Mesodermal cell (in vitro differentiated cells): ENCODE measurements at regions not wholly inside any gene's neighbourhood (a gene's known extent, or its start where the extent isn't known, plus 50 kb on each side); places are given as distances from the start of the nearest gene placed in this dataset.
"Not testable (repeated sequence)": the region's sequence is repeated elsewhere in the genome, so short reads cannot be mapped to it uniquely, and the experiment has no call there.

Experiments
- H3K27ac ChIP-seq: 2 replicates; pipeline ENCODE4 v1.7.0; 2013; ENCODE audit warnings: mild to moderate bottlenecking, low read depth, low read length, moderate library complexity; ENCODE audit not compliant: severe bottlenecking
- H3K36me3 ChIP-seq: 2 replicates; pipeline ENCODE4 v1.7.1; 2013; ENCODE audit warnings: mild to moderate bottlenecking, low read length, moderate library complexity; ENCODE audit not compliant: control insufficient read depth, insufficient read depth
- H3K4me1 ChIP-seq: one replicate; pipeline ENCODE4 v1.7.1; 2013; ENCODE audit warnings: mild to moderate bottlenecking, low read length; ENCODE audit not compliant: insufficient read depth, control insufficient read depth, poor library complexity, severe bottlenecking
- H3K4me3 ChIP-seq: 2 replicates; pipeline ENCODE4 v1.7.0; 2013; ENCODE audit warnings: low read length, control low read depth, mild to moderate bottlenecking; ENCODE audit not compliant: insufficient read depth, poor library complexity, severe bottlenecking; ENCODE audit errors: extremely low read depth
- H3K9me3 ChIP-seq: 2 replicates; pipeline ENCODE4 v1.7.1; 2013; ENCODE audit warnings: mild to moderate bottlenecking, low read length, moderate library complexity; ENCODE audit not compliant: control insufficient read depth
- WGBS, 2 experiments: methylation state at CpG; one replicate each; pipeline ENCODE4 v1.1.5; 2013; ENCODE audit warnings: missing lambda C conversion rate in 2 of 2; ENCODE audit not compliant: insufficient coverage in 2 of 2; 5-methylcytosine and 5-hydroxymethylcytosine counted together

- H3K4me3 ChIP-seq, result no peak overlapping the region
- H3K27ac ChIP-seq, result no peak overlapping the region
- no peaks in the 10 kb centered on the region for H3K36me3 ChIP-seq
- no peaks in the 10 kb centered on the region for H3K9me3 ChIP-seq
- H3K4me1 ChIP-seq, result no peaks in the 10 kb centered on the region
These were observed 51.4 kb upstream of the RGL1 start for GRCh38 chr1:183753464-183753891.

GRCh38 chr1:183744132-183744913 is 60.6 kb upstream of the RGL1 start:
- H3K27ac ChIP-seq, result no peak overlapping the region
- WGBS, 2 experiments, result no CpG with 5 or more reads among the region's 1 CpG
- peaks cover 8% of the 10 kb centered on the region for H3K9me3 ChIP-seq
- no peaks in the 10 kb centered on the region for H3K4me1 ChIP-seq
- H3K4me3 ChIP-seq, result no peak overlapping the region
- H3K36me3 ChIP-seq, result peaks cover 12% of the 10 kb centered on the region

- H3K9me3 ChIP-seq, result peaks cover 8% of the 10 kb centered on the region
- no peak overlapping the region for H3K4me3 ChIP-seq
- H3K36me3 ChIP-seq, result peaks cover 12% of the 10 kb centered on the region
- no peaks in the 10 kb centered on the region for H3K4me1 ChIP-seq
- WGBS, 2 experiments, result 72 to 95% methylated on average over 2 of the region's 4 CpGs
- H3K27ac ChIP-seq, result no peak overlapping the region
These were observed 62.6 kb upstream of the RGL1 start for GRCh38 chr1:183742355-183742754.

GRCh38 chr1:183739741-183740271 is 65.1 kb upstream of the RGL1 start:
- whole genome bisulfite sequencing, 2 experiments, result 82% methylated on average over 4 of the region's 6 CpGs; no CpG with 5 or more reads in 1 of the 2 experiments
- Histone ChIP-seq H3K4me3 (no peak overlapping the region), H3K9me3 (peaks cover 8% of the 10 kb centered on the region), H3K27ac (no peak overlapping the region), H3K36me3 (peaks cover 12% of the 10 kb centered on the region), H3K4me1 (peaks cover 23% of the 10 kb centered on the region)

GRCh38 chr1:183739082-183739481 is 65.8 kb upstream of the RGL1 start:
- 100% methylated on average over 1 to 2 of the region's 2 CpGs for WGBS, 2 experiments

GRCh38 chr1:183737916-183738315 is 67.0 kb upstream of the RGL1 start:
- H3K9me3 ChIP-seq, H3K27ac ChIP-seq, H3K4me3 ChIP-seq, H3K36me3 ChIP-seq: not testable (repeated sequence)
- 96 to 97% methylated on average over 3 of the region's 7 CpGs for WGBS, 2 experiments
- peaks cover 32% of the 10 kb centered on the region for H3K4me1 ChIP-seq

More at GRCh38 chr1:183739082-183739481, 65.8 kb upstream of the RGL1 start:
- no peak overlapping the region for H3K4me3 ChIP-seq
- H3K9me3 ChIP-seq, result peaks cover 8% of the 10 kb centered on the region
- H3K36me3 ChIP-seq, result peaks cover 12% of the 10 kb centered on the region
- no peak overlapping the region for H3K27ac ChIP-seq
- peaks cover 30% of the 10 kb centered on the region for H3K4me1 ChIP-seq

- H3K36me3 ChIP-seq, result no peaks in the 10 kb centered on the region
- no peak overlapping the region for H3K4me3 ChIP-seq
- peak overlapping the region; percentile 51 for H3K27ac ChIP-seq
- no peaks in the 10 kb centered on the region for H3K9me3 ChIP-seq
- peaks cover 35% of the 10 kb centered on the region for H3K4me1 ChIP-seq
These were observed 68.6 kb upstream of the RGL1 start for GRCh38 chr1:183736343-183736742.

GRCh38 chr1:183735069-183735860 is 69.7 kb upstream of the RGL1 start:
- Histone ChIP-seq H3K36me3 (no peaks in the 10 kb centered on the region), H3K4me1 (peaks cover 35% of the 10 kb centered on the region), H3K27ac (peak overlapping the region; percentile 80), H3K4me3 (no peak overlapping the region), H3K9me3 (no peaks in the 10 kb centered on the region)
- WGBS, 2 experiments, result 50 to 77% methylated on average over 1 of the region's 1 CpG

- peaks cover 35% of the 10 kb centered on the region for H3K4me1 ChIP-seq
- H3K4me3 ChIP-seq, result no peak overlapping the region
- no peaks in the 10 kb centered on the region for H3K36me3 ChIP-seq
- no peaks in the 10 kb centered on the region for H3K9me3 ChIP-seq
- WGBS, 2 experiments, result 7 to 29% methylated on average over 2 to 3 of the region's 5 CpGs
- H3K27ac ChIP-seq, result peak overlapping the region; percentile 80
These were observed 70.3 kb upstream of the RGL1 start for GRCh38 chr1:183734543-183735036.

- Histone ChIP-seq H3K9me3 (no peaks in the 10 kb centered on the region), H3K4me1 (peaks cover 35% of the 10 kb centered on the region)
- WGBS, 2 experiments, result 100% methylated on average over 1 of the region's 2 CpGs; no CpG with 5 or more reads in 1 of the 2 experiments
These were observed 71.2 kb upstream of the RGL1 start for GRCh38 chr1:183733715-183734114.

More at GRCh38 chr1:183733715-183734114, 71.2 kb upstream of the RGL1 start:
- Histone ChIP-seq H3K27ac (no peak overlapping the region), H3K4me3 (no peak overlapping the region), H3K36me3 (no peaks in the 10 kb centered on the region)
